Activated CD8-positive, alpha-beta T cell treated with anti-CD3 and anti-CD28 coated beads for 36 hours (primary cell): ENCODE measurements at regions not wholly inside any gene's neighbourhood (a gene's known extent, or its start where the extent isn't known, plus 50 kb on each side); places are given as distances from the start of the nearest gene placed in this dataset.

Experiments used
- ATAC-seq: fragments of 200-7000 bp; cut with Tn5 transposase; one replicate; pipeline ENCODE4 v1.10.0; 2021; ENCODE audit warnings: mild to moderate bottlenecking, moderate library complexity
- CTCF ChIA-PET: fragments of 350-600 bp; sonication (Branson Sonifier 250); formaldehyde crosslinking; loops from one replicate; lab custom pipeline; 2021; ENCODE audit warnings: antibody characterized with exemption; lab: Charles Lee
- POLR2A ChIA-PET: fragments of 350-600 bp; sonication (Branson Sonifier 250); formaldehyde crosslinking; loops from one replicate; lab custom pipeline; 2021; ENCODE audit warnings: antibody characterized with exemption; lab: Charles Lee
- DNase-seq: peaks from one replicate; pipeline ENCODE4 v3.0.0-alpha.2; 2020
- H3K27ac Mint-ChIP-seq: one replicate; pipeline ENCODE4 v1.8.0; 2021; ENCODE audit warnings: mild to moderate bottlenecking, mixed read lengths
- H3K27me3 Mint-ChIP-seq: one replicate; pipeline ENCODE4 v1.8.0; 2021; ENCODE audit warnings: mixed read lengths
- H3K36me3 Mint-ChIP-seq: one replicate; pipeline ENCODE4 v1.8.0; 2021; ENCODE audit warnings: low read depth, mixed read lengths
- H3K4me1 Mint-ChIP-seq: one replicate; pipeline ENCODE4 v1.8.0; 2021; ENCODE audit warnings: low read depth, mixed read lengths
- H3K4me3 Mint-ChIP-seq: one replicate; pipeline ENCODE4 v1.8.0; 2021; ENCODE audit warnings: mild to moderate bottlenecking, moderate library complexity, mixed read lengths
- H3K9me3 Mint-ChIP-seq: one replicate; pipeline ENCODE4 v1.8.0; 2021; ENCODE audit warnings: mixed read lengths
- CTCF ChIP-seq: fragments of 200-600 bp; IDR thresholded peaks from one replicate; pipeline ENCODE4 v1.8.0; 2022; ENCODE audit warnings: antibody characterized with exemption, mild to moderate bottlenecking
- intact Hi-C: fragments of 100-400 bp; cut with micrococcal nuclease; formaldehyde crosslinking; loops from one replicate; pipeline ENCODE4 v1.10.0; 2022

DNA sequence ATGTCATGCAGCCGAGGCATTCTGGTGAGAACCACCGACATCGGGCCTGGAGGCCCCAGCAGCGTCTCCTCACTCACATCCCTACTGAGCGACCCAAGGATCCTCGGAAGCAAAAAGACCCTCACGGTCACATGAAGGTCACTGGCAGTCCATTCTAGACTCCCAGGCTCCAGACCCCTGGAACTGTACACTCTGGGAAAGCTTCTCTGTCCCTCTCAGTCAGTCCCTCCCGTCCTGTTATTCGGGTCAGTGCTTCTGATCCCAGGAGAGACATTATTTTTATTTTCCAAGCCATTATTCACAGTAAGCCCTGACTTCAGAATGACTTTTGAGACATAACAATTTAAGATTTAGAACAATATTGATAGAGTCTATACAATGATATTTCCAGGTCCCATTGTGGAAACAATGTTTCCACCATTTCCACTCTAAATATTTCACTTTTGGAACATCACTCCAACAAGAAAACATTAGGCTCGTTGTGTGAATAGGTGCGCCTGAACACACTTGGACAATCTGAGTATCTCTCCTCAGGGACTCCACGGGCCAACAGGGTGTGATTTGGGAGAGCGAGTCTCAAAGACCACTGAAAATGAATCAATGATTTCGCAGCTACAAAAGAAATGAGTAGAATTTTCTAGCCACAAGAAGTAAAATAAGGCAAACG lies 199.7 kb downstream of the SOD2 start:
- POLR2A ChIA-PET = no interaction called here
- H3K9me3 Mint-ChIP-seq = peaks cover 3% of the 10 kb centered on the region
- CTCF ChIA-PET = interaction anchor here (0.9 to 1.2 kb wide), 2 partner anchors 83 to 241 kb away, joined by 3 read pairs; no protein-coding TSS in a partner anchor
- H3K27ac Mint-ChIP-seq = no peak overlapping the region
- no peaks in the 10 kb centered on the region for H3K36me3 Mint-ChIP-seq
- intact Hi-C loops = no loop called here
- TF ChIP-seq CTCF = no peak
- ATAC-seq = no peak
- no peak overlapping the region for H3K4me3 Mint-ChIP-seq
- no peak for DNase-seq
- peaks cover 5% of the 10 kb centered on the region for H3K27me3 Mint-ChIP-seq
- H3K4me1 Mint-ChIP-seq = no peaks in the 10 kb centered on the region

DNA sequence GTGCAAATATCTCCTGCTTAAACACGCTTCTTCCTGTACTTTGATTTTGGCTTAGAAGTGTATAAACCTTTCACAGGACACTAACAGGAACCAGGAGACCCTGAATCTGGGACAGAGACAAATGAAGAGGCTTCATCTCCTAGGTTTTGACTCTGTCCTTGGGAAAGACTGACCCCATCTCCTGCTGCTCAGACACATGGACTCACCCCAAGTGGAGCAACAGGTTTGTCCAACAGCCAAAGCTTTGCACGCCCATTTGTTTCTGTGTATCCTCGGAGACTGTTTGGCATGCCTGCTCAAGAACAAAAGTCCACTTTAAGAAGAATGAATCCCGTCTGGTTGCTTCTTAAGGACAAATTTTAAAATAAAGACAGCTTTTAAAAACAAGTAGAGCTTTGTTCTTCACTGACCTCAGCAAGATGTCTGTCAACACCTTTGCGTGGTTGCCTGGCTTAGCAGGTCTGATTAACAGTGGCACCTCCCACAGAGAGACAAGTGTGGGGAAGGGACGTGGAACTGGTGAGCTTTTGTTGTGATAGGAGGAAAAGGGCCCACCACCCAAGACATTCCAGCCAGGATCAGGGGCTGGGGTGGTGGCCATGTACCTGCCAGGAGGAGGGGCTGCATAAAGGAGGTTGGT lies 202.6 kb downstream of the SOD2 start:
- no peak for TF ChIP-seq CTCF

GRCh38 chr6:159487636-159488035 lies 205.4 kb downstream of the SOD2 start:
- intact Hi-C loops = no loop called here
- CTCF ChIA-PET = no interaction called here
- Mint-ChIP-seq H3K4me3 (no peak overlapping the region), H3K9me3 (no peaks in the 10 kb centered on the region), H3K27me3 (peaks cover 11% of the 10 kb centered on the region), H3K36me3 (no peaks in the 10 kb centered on the region), H3K4me1 (no peaks in the 10 kb centered on the region), H3K27ac (no peak overlapping the region)
- DNase-seq = no peak
- no peak for TF ChIP-seq CTCF
- POLR2A ChIA-PET = no interaction called here
- ATAC-seq = no peak

More for the DNA sequence above, 202.6 kb downstream of the SOD2 start:
- peaks cover 6% of the 10 kb centered on the region for H3K27me3 Mint-ChIP-seq
- no peaks in the 10 kb centered on the region for H3K9me3 Mint-ChIP-seq
- POLR2A ChIA-PET = no interaction called here
- no peak for ATAC-seq
- no peak overlapping the region for H3K27ac Mint-ChIP-seq
- CTCF ChIA-PET = no interaction called here
- no peaks in the 10 kb centered on the region for H3K36me3 Mint-ChIP-seq
- no peak overlapping the region for H3K4me3 Mint-ChIP-seq
- no peak for DNase-seq
- intact Hi-C loops = no loop called here
- no peaks in the 10 kb centered on the region for H3K4me1 Mint-ChIP-seq

DNA sequence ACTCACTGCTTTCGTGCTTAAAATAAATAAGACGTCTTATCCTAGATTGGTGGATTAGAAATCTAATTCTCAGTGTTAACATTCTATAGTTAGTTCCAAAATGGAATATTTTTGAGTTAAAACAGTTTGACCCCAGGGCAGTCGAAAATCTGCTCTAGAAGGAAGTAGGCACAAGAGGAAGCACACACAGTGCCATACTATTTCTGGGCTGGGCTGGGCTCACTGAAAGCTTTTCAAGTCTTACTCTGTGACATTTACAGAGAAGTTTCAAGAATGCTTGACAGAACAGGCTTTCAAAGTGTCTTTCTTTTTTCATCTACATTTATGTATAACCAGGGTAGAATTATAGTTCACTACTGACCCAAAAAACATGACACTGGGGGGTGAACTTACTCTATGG lies 209.8 kb downstream of the SOD2 start:
- intact Hi-C loops = no loop called here
- H3K36me3 Mint-ChIP-seq = no peaks in the 10 kb centered on the region
- no peak overlapping the region for H3K4me3 Mint-ChIP-seq
- H3K27me3 Mint-ChIP-seq = peaks cover 20% of the 10 kb centered on the region
- ATAC-seq (no peak), DNase-seq (no peak)
- POLR2A ChIA-PET = no interaction called here
- CTCF ChIA-PET = no interaction called here
- no peaks in the 10 kb centered on the region for H3K4me1 Mint-ChIP-seq
- H3K9me3 Mint-ChIP-seq = no peaks in the 10 kb centered on the region
- TF ChIP-seq CTCF = no peak
- H3K27ac Mint-ChIP-seq = no peak overlapping the region

- no peak for TF ChIP-seq CTCF
- no peaks in the 10 kb centered on the region for H3K36me3 Mint-ChIP-seq
- peaks cover 20% of the 10 kb centered on the region for H3K27me3 Mint-ChIP-seq
- ChIA-PET CTCF (no interaction called here), POLR2A (no interaction called here)
- DNase-seq (no peak), ATAC-seq (no peak)
- H3K9me3 Mint-ChIP-seq = no peaks in the 10 kb centered on the region
- no peak overlapping the region for H3K27ac Mint-ChIP-seq
- intact Hi-C loops = no loop called here
- no peaks in the 10 kb centered on the region for H3K4me1 Mint-ChIP-seq
- no peak overlapping the region for H3K4me3 Mint-ChIP-seq
These were observed 211.1 kb downstream of the SOD2 start for GRCh38 chr6:159481897-159482296.
